ENCODE measurements at regions not wholly inside any gene's neighbourhood (a gene's known extent, or its start where the extent isn't known, plus 50 kb on each side); places are given as distances from the start of the nearest gene placed in this dataset.

DNA sequence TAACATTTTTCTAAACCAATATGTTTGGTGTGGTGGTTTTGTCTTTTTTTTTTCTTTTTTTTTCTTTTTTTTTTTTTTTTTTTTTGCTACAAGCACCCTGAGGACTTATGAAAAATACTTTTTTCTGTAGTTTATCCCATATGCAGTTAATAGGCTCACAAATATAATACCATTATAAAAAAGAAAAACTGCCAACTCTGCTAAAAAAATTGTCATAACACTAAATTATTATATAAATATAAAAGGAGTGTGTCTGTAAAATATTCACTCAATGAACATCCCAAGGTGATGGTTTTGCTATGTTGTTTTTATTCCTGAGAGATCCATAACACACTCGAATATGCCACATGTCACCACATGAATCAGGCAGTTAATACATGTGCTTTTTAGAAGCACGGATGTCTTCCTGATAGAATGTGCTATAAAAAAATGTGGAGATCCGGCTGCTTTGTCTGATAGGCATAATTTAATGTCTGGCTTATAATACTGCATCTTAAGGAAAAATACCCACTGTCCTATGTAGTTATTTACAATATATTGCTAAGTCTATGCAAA is 110.7 kb upstream of the ZNF507 start:
- DNase-seq (ENCODE audit: low spot score) = no peak

DNA sequence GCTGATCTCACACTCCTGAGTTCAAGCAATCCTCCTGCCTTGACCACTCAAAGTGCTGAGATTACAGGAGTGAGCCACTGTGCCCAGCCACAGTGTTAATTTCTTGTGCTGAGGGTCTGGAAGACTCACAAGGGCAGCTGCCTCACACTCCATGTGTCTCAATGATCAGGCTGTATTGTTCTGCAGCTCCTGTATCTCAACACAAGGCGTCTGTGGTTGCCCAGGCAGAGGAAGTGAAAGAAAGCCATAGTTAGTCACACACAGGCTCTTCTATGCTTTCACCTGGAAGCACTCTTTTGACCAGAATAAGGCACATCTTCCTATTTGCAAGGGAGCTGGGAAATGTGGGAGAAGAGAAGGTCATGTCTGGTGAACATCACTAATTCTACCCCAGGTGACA is 107.3 kb upstream of the ZNF507 start:
- DNase-seq (ENCODE audit: low spot score) = no peak

DNA sequence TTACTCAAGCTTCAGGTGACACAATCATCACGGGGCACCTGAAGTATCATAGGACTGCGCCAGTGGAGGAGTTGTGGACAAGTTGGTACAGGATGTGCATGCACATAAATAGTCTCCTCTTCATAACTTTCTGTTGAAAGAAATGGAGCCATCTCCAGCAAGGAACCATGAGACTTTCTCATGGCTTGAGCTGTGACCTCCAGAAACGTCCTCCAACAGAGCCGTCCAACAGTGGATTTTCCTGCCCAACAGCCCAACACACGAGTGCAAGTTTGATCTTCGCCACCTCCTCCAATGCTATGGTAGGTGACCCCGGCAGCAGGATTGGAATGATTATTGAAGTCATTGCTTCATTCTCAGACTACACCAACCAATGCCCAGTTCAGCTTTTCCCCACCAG is 105.1 kb upstream of the ZNF507 start:
- no peak for DNase-seq (ENCODE audit: low spot score)

DNA sequence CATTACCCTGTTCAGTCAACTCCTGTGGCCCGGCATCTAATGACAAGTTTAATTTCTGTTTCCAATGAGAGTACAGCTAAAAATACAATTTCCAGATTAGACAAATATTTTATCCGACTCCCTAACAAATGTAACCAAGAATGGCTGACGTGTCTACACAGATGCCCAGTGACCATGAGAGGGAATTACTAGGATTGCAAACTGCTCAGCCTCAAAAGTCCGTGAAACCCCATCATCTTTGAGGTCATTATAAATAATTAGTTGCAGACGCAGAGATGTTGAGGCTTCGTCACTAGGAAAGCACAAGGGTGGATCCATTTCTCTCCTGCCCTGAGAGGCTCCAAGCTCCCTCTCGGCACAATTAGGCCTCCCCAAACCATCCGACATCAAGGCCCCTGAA is 104.1 kb upstream of the ZNF507 start:
- DNase-seq (ENCODE audit: low spot score) = no peak

DNA sequence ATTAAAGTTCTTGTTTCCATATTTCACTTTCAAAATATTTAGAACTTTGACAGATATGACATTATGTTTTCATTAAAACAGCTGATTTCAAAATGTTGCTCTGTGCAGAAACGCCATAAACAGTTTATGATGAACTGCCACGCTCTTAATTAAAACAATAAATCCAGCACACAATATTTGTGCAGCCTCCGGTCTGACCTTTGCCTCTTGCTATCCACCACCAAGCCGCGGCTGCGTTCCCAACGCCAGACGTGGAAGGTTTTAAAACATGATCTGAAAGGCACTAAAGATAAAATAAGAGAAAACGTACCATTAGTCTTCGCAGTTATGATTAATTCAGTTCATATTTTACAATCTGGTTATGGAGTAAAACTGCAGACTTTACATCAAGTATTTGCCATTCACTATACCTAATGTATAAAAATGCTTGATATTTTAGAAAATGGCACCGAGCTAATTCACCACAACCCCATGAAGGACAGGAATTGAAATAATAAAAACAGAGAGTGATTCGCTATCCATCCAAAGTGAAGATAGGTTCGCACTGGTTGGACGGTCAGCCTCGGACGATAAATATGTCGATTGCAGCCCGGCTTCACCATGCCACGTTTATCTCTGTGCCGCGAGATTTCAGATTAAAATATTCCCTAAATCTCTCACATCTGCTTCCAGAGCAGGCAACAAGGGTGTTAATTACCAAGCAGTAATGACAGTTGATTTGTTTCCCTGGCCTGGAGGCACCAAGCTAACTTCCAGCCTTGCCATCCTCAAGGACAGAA is 103.3 kb upstream of the ZNF507 start:
- DNase-seq (ENCODE audit: low spot score) = no peak

DNA sequence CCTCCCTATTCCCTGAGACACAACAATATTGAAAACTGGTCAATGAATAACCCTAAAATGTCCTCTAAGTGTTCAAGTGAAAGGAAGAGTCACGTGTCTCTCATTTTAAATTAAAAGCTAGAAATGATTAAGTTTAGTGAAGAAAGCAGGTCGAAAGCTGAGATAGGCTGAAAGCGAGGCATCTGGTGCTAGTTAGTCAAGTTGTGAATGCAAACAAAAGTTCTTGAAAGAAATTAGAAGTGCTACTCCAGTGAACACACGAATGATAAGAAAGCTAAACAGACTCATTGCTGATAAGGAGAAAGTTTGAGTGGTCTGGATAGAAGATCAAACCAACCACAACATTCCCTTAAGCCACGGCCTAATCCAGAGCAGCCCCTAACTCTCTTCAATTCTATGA is 99.4 kb upstream of the ZNF507 start:
- DNase-seq (ENCODE audit: low spot score) = no peak

DNA sequence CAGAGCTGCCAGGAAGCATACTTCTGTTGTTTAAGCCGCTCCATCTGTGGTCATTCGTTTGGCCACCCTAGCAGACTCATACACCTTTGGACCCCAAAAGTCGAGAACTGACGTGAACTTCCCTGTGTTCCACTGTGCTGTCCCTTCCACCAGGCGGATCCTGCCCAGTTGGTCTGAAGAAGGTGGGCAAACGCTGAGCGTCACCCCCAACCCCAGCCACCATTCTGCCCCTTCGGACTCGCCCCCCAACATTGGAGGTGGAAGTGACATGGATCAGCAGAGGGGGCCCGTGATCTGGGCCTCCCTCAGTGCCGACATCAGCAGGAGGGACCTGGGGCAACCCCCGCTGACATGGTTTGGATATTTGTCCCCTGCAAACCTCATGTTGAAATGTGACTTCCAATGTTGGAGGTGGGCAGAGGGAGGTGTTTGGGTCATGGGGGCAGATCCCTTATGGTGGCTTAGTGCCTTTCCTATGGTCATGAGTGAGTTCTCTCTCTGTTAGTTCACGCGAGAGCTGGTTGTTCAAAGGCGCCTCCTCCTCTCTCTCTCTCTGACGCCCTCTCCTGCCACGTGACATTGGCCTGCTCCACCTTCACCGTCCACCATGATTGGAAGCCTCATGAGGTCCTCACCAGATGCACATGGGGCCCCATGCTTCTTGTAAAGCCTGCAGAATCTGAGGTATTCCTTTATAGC is 93.6 kb upstream of the ZNF507 start:
- DNase-seq (ENCODE audit: low spot score) = no peak

DNA sequence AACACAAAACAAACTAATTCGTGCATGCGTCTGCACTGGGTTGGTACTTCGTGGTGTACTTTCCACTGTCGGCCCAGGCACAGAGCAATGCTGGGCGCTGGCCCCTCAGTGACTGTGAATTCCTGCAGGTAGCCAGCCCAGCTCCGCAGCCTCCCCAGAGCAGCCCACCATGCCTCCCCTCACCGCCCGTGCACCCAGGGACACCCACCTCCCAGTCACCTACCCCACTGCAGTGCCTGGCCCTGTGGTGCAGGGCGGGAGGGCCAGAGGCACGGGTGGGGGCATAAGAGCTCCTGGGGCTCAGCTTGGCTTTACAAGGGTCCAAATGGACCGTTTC is 93.1 kb upstream of the ZNF507 start:
- DNase-seq (ENCODE audit: low spot score) = no peak

DNA sequence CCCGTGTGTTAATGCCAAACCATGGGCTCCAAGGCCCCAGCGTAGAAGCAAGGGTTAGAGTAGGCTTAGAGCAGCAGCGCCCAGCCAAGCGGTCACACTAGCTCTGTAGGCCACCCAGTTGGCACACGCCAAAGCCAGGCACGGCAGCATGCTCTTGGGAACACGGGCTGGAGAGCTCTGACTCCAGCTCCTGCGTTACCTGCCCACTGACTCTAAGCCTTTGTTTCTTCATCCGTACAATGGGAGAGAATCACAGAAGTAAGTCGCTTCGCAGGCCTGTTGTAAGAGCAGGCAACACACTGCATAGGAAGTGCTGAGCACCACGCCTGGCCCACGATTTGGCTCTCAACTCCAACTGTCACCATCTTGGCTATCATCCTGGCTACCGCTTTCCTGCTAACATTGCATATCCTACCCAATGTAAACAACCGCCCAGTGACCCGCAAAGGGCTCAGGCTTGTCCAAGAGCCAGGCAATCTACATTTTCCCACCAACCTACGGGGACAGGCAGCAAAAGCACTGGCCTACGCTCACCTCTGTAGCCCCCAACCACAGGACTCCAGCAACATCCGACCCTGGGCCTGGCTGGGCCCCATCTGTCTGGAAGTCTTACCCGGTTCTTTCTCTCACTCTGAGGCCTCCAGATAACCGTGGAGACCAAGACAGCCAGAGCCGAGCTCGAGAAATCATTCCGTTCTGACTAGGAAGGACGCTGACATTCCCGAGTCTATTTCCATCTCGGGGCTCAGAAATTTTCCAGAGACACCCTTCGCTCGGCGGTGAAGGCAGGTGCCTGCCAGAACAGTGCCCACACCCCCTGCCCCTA is 91.5 kb upstream of the ZNF507 start:
- DNase-seq (ENCODE audit: low spot score) = no peak

DNA sequence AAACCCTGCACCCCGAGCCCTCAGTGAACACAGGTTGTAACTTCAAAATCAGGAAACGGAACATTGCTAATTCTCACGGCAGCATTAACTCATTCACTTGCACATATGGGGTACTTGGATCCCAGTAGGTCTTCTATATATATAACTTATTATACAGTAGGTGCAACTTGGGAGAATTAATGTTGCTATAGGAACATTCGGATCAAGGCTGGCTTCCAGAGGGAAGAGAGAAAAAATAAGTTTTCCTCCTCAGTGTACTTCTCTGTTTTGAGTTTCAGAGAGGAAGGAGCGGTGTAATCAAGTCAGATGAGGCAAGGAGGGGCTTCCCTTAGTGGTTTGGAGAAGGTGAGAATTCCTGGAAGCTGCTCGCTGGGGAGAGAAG is 90.9 kb upstream of the ZNF507 start:
- DNase-seq (ENCODE audit: low spot score) = no peak

DNA sequence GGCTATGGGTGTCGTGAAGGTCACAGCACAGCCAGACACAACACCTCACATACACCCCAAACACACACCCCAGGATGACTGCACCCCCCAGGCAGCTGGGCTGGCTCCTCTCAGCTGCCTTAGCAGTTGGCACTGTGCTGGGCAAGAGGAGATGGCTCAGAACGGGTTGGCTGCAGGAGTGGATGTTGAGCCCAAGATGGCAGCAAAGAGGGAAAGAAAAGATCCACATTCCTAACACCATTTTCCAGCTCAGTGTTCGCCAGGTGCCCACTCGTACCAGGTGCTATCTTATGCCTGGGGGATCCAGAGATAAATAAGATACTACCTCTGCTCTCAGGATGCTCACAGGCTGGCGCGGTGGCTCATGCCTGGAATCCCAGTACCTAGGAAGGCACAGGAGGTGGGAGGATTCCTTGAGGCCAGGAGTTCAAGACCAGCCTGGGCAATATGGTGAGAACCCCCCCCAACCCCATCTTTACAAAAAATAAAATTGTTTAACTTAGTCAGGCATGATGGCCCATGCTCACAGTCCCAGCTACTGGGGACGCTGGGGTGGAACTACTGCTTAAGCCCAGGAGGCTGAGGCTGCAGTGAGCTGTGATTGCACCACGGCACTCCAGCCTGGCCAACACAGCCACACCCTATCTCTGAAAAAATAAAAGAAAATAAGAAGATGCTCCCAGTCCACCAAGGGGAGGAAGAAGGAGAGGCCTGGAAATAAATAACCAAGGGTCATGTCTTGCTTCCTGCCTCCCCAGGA is 89.7 kb upstream of the ZNF507 start:
- no peak for DNase-seq (ENCODE audit: low spot score)

DNA sequence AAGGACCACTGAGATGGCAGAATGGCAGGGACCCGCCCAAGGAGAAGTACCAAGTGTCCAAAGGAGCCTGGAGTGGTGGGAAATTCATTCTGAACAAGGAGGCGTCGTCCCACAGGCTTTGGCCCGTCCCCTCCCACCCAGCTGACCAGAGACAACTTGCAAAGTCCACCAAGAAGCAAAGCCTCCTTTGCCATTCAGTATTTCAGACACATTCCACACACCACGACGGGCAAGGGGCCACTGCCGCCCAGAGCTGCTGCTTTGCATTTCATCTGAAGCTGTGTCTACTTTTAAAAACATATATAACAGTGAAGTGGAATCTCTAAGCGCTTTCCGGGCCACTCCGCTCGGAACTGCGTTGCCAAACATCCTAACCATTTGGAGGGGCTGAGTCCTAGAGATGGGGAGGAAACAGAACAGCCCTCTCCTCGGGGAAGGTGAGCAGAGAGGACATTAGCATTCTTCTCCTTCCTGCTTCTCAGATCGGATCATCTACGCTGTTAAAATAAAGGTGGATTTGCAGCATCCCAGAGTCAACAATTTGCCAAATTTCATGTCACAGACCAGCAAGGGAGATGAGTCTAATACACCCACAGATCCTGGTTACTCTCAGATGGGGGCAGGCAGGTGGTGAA is 89.0 kb upstream of the ZNF507 start:
- no peak for DNase-seq (ENCODE audit: low spot score)

DNA sequence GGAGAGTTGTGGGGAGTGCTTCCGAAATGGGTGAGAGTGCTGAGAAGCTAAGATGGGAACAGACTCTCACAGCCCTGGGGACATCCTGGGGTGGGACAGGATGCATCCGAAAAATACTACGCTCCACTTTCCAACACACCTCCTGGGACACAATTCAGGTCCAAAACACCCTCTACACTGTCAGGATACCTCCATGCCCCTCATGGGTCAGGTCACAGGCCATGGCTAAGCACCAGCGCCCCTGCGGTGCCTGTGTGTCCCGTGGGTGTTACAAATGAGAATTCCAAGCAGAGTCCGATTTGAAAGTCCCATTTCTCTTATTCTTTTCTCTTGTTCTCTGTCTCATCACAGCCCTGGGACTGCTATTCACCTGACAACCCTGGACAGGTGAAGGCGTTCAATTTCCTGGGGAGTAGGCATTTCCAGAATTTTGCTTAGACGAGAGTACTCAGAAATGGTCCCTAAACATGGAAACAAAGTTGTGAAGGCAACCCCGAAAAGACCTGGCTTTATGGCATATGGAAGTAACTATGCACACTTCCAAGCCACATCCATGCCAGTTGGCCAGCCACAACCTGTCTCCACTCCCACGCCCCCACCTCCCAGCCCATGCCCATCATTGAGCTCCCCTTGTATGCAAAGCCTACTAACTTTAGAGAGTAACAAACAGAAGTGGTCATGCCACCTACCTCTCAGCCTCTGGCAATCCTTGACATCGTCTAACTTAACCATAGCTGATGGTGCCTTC is 87.9 kb upstream of the ZNF507 start:
- no peak for DNase-seq (ENCODE audit: low spot score)

DNA sequence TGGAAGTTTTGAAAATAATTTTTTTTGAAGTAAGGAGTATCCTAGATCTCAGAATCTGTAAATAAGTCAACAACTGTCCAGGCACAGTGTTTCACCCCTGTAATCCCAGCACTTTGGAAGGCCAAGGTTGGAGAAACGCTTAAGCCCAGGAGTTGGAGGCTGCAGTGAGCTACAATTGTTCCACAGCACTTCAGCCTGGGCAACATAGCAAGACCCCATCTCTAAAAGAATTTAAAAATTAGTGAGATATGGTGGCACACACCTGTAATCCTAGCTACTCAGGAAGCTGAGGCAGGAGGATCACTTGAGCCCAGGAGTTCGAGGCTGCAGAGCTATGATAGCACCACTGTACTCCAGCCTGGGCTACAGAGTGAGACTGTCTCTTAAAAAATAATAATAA is 87.2 kb upstream of the ZNF507 start:
- no peak for DNase-seq (ENCODE audit: low spot score)

DNA sequence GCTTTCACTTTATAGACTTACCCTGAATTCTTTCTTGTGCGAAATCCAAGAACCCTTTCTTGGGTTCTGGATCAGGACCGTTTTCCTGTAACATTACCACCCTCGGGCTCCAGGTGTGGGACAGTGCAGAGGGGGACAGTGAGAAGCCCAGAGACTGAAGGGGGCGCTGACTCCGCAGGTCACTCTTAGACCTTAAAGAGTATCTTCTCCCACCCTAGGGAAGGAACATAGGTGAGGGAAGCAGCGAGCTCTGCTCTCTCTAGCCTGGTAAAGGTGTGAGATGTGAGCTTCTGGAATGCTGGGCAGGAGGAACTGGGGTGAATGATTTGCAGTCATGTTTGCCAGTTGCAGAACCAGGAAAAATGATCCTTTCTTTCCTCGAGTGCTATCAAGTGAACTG is 80.8 kb upstream of the ZNF507 start:
- DNase-seq (ENCODE audit: low spot score) = no peak

DNA sequence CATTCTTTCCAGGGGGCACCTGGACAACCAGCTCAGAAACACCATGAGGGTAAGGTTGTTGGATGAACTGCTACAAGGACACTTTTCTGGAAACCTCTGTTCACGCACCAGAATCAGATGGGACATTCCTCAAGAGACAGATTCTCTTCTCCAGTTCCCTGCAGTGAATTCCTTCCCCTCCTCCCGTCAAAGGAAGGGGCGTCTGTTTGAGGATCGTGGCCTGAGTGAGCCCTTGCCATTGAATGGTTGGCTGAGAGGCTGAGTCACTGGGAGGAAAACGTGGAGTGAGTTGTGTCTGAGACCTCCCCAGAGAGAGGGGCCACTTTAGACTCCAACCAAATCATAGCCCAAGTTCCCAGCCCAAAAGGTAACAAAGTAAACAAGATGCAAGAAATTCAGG is 79.4 kb upstream of the ZNF507 start:
- no peak for DNase-seq (ENCODE audit: low spot score)

DNA sequence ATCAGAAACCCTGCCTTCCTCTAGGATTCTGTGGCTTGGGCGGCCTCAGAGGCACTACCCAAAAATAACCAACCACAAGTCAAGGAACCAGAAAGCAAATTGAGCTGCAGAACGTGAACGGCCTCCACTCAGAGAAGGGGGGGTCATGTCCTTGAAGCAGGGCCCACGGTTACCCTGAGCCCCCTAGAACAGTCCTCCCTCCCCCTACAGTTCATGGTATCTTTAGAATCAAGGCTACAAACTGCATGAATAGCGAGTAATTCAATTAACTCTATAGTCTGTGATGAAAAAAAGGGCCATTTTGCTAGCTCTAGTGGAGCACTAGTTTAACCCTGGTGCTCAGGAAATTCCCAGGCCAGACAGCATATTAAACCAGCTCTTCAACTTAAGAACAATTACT is 79.0 kb upstream of the ZNF507 start:
- no peak for DNase-seq (ENCODE audit: low spot score)

DNA sequence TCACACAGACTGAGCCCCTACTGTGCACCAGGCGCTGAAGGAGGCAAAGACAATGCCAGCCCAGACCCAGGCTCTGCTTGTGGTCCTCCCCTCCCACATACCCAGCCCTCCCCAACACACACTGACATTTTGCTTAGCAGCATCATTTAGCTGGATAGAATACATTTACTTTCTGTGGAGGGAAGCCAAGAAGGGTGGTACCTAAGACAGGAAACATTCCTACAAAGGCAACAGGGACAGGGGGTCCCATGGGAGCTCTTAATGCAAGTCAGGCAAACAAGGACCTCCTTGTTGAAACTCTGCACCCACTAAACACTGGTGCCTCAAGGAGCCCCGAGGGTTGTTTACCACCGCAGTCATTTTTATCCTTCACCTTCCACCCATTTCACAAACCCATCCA is 77.0 kb upstream of the ZNF507 start:
- no peak for DNase-seq (ENCODE audit: low spot score)

DNA sequence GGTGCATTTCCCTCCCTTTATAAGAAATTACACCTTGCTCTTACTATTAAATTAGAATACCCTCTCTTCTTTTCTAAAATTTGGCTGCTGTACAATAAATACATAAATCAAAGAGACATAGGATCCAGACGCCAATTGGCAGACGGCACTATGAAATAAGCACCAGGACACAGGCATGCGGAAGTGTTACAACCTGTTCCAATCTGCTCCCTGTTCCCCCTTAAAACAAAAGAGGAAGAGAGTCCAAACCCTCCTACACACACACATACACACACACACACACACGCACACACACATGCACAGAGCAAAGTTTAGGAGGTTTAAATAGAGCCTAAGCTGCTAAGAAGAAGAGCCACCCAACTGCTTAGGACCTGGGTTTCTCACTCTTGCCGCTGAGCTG is 75.6 kb upstream of the ZNF507 start:
- no peak for DNase-seq (ENCODE audit: low spot score)

DNA sequence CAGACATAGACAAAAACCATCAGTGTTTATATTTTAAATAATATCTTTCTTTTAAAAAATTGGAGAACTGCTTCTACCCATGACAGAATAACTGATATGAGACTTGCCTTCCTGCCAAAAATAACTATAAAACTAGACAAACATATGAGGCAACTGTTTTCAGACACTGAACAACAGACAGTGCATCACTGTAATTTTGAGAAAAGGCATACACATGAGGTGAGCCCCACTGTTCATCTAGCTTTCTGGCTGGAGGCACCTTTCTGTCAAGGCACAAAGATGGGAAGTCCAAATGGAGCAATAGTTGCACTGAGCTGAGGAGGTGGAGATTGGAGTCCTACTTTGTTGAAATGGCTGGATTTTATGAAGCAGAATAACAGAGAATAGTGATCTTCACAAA is 71.9 kb upstream of the ZNF507 start:
- no peak for DNase-seq (ENCODE audit: low spot score)

DNA sequence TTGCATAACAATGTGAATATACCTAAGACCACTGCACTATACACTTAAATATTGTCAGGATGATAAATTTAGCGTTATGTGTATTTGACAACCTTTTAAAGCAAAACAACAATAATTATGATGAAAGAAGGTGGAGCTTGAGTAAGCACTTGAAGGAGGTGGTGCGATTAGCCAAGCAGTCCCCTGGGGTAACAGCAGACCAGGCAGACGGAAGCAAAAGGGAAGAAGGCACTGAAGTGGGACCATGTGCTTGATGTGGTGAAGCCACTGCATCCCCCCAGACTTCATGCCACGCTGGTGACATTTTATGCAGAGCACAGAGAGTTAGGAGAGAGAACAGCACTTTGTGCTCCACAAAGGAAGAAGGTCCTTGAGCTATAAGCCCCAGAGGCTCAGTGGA is 58.3 kb upstream of the ZNF507 start:
- DNase-seq (ENCODE audit: low spot score) = no peak

Data from mucosa of gallbladder (tissue), 1 donor.